GM23338 (cell line): ENCODE measurements at regions not wholly inside any gene's neighbourhood (a gene's known extent, or its start where the extent isn't known, plus 50 kb on each side); places are given as distances from the start of the nearest gene placed in this dataset.

Experiments
- ATAC-seq: fragments of 200-7000 bp; cut with Tn5 transposase; 3 replicates; pipeline ENCODE4 v1.9.1; 2020
- DNase-seq: peaks from one replicate; pipeline ENCODE4 v3.0.0-alpha.2; 2015; ENCODE audit warnings: low spot score
- H2AFZ ChIP-seq: fragments of 200-600 bp; sonication (generic); 2 replicates; pipeline ENCODE4 v1.8.0; 2016; ENCODE audit warnings: antibody characterized with exemption, mild to moderate bottlenecking, moderate library complexity
- H3F3A ChIP-seq: fragments of 200-600 bp; sonication (generic); replicated peaks from 2 replicates; pipeline ENCODE4 v1.8.0; 2017; ENCODE audit warnings: antibody characterized with exemption, mixed run types, low read depth
- H3K27ac ChIP-seq: fragments of 200-600 bp; sonication (generic); 2 replicates; pipeline ENCODE4 v1.6.1; 2016; ENCODE audit warnings: low read depth
- H3K27me3 ChIP-seq: fragments of 200-600 bp; sonication (generic); 2 replicates; pipeline ENCODE4 v1.8.0; 2016; ENCODE audit warnings: mild to moderate bottlenecking, mixed run types, moderate library complexity; ENCODE audit not compliant: insufficient read depth
- H3K36me3 ChIP-seq: fragments of 200-600 bp; sonication (generic); 2 replicates; pipeline ENCODE4 v1.8.0; 2016; ENCODE audit warnings: mild to moderate bottlenecking; ENCODE audit not compliant: insufficient read depth
- H3K4me1 ChIP-seq: fragments of 200-600 bp; sonication (generic); 2 replicates; pipeline ENCODE4 v1.8.0; 2016; ENCODE audit warnings: mild to moderate bottlenecking, moderate library complexity; ENCODE audit not compliant: insufficient read depth
- H3K4me2 ChIP-seq: fragments of 200-600 bp; sonication (generic); 2 replicates; pipeline ENCODE4 v1.7.1; 2017; ENCODE audit warnings: mixed run types
- H3K4me3 ChIP-seq: fragments of 200-600 bp; sonication (generic); 2 replicates; pipeline ENCODE4 v1.6.1; 2016; ENCODE audit warnings: mixed run types
- H3K79me2 ChIP-seq: fragments of 200-600 bp; sonication (generic); replicated peaks from 2 replicates; pipeline ENCODE4 v1.8.0; 2017; ENCODE audit warnings: mild to moderate bottlenecking; ENCODE audit not compliant: insufficient read depth
- H3K9me2 ChIP-seq: fragments of 200-600 bp; sonication (generic); 2 replicates; pipeline ENCODE4 v1.8.0; 2017; ENCODE audit not compliant: insufficient read depth
- H4K20me1 ChIP-seq: fragments of 200-600 bp; sonication (generic); replicated peaks from 2 replicates; pipeline ENCODE4 v1.8.0; 2017; ENCODE audit warnings: mild to moderate bottlenecking; ENCODE audit not compliant: insufficient read depth
- H3K27ac Mint-ChIP-seq: 2 replicates; pipeline ENCODE4 v1.8.0; 2020; ENCODE audit warnings: inconsistent platforms, mild to moderate bottlenecking, moderate library complexity, mixed read lengths
- H3K27me3 Mint-ChIP-seq: 3 replicates; pipeline ENCODE4 v1.8.0; 2022; ENCODE audit warnings: low read depth, mild to moderate bottlenecking, moderate library complexity, mixed read lengths, inconsistent platforms; ENCODE audit not compliant: insufficient read depth, poor library complexity
- H3K36me3 Mint-ChIP-seq: 3 replicates; pipeline ENCODE4 v1.8.0; 2021; ENCODE audit warnings: low read depth, mild to moderate bottlenecking, inconsistent platforms, moderate library complexity, mixed read lengths
- H3K4me1 Mint-ChIP-seq: 3 replicates; pipeline ENCODE4 v1.8.0; 2020; ENCODE audit warnings: mild to moderate bottlenecking, inconsistent platforms, mixed read lengths
- H3K4me3 Mint-ChIP-seq: 3 replicates; pipeline ENCODE4 v1.8.0; 2021; ENCODE audit warnings: moderate library complexity, mild to moderate bottlenecking, inconsistent platforms, mixed read lengths
- H3K9me3 Mint-ChIP-seq: 3 replicates; pipeline ENCODE4 v1.8.0; 2020; ENCODE audit warnings: moderate library complexity, mild to moderate bottlenecking, inconsistent platforms, mixed read lengths
- CREB1 ChIP-seq: fragments of 250-450 bp; sonication (Bioruptor Pico); IDR thresholded peaks from 2 replicates; pipeline ENCODE4 v1.5.0; 2020; ENCODE audit warnings: low read depth, mild to moderate bottlenecking, moderate library complexity
- EZH2 ChIP-seq: fragments of 200-600 bp; sonication (generic); IDR thresholded peaks from one replicate; pipeline ENCODE4 v1.8.0; 2017; ENCODE audit warnings: antibody characterized with exemption, mild to moderate bottlenecking, low read depth; ENCODE audit not compliant: unreplicated experiment
- EZH2phosphoT487 ChIP-seq: fragments of 200-600 bp; sonication (generic); IDR thresholded peaks from one replicate; pipeline ENCODE4 v1.8.1; 2018; ENCODE audit warnings: antibody characterized with exemption; ENCODE audit not compliant: unreplicated experiment
- JUNB ChIP-seq: IDR thresholded peaks from one replicate; pipeline ENCODE4 v1.6.1; 2016; ENCODE audit warnings: antibody characterized with exemption; ENCODE audit not compliant: unreplicated experiment
- NANOG ChIP-seq: IDR thresholded peaks from 2 replicates; pipeline ENCODE4 v1.6.1; 2016; ENCODE audit warnings: antibody characterized with exemption, borderline replicate concordance
- POLR2AphosphoS5 ChIP-seq: IDR thresholded peaks from 2 replicates; pipeline ENCODE4 v1.6.1; 2016; ENCODE audit warnings: antibody characterized with exemption, low read depth
- STAT1 ChIP-seq: IDR thresholded peaks from one replicate; pipeline ENCODE4 v1.6.1; 2016; ENCODE audit warnings: antibody characterized with exemption; ENCODE audit not compliant: unreplicated experiment
- ZNF114 ChIP-seq: fragments of 250-450 bp; sonication (Bioruptor Pico); IDR thresholded peaks from 2 replicates; pipeline ENCODE4 v1.5.0; 2020; ENCODE audit warnings: mild to moderate bottlenecking, moderate library complexity
- ZNF331 ChIP-seq: fragments of 250-450 bp; sonication (Bioruptor Pico); IDR thresholded peaks from 2 replicates; pipeline ENCODE4 v1.5.0; 2020; ENCODE audit warnings: low read depth, mild to moderate bottlenecking, moderate library complexity
- TF ChIP-seq, protein P1 (sequence below): fragments of 250-450 bp; sonication (Bioruptor Pico); IDR thresholded peaks from 2 replicates; pipeline ENCODE4 v1.5.0; 2020; ENCODE audit warnings: mild to moderate bottlenecking, moderate library complexity
- TF ChIP-seq, protein P2 (sequence below), 2 experiments: fragments of 200-600 bp in 1 of 2; sonication (generic) in 1 of 2; conservative IDR thresholded peaks; 2 replicates each; pipeline versions ENCODE4 v1.5.1 to v1.6.1; 2016 to 2017; ENCODE audit warnings: antibody characterized with exemption in 2 of 2, low read depth in 2 of 2, mild to moderate bottlenecking in 2 of 2, moderate library complexity in 1 of 2
- TF ChIP-seq, protein P3 (sequence below): IDR thresholded peaks from 2 replicates; pipeline ENCODE4 v1.6.1; 2016; ENCODE audit warnings: antibody characterized with exemption
- TF ChIP-seq, protein P4 (sequence below): IDR thresholded peaks from one replicate; pipeline ENCODE4 v1.6.1; 2018; ENCODE audit warnings: antibody characterized with exemption; ENCODE audit not compliant: unreplicated experiment

DNA sequence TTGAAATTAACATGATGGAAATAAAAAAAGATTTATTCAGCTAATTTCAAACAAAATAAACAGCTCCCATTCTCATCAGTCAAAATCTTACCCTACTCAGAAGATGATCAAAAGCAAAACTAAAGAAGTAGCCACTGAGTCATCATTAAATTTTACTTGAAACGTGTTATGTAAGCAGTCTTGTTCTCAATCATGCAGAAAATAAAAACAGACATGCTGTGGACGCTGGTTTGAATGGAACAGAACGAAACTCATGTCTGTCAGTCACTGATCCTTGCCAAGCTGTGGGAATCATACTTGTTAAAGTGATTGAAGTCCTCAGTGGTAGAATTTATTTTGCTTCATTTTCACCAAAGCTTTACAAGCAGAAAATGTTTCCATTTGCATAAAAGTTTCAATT lies 77.2 kb upstream of the TLR3 start:
- no peak overlapping the region for H3K4me3 ChIP-seq

More for the DNA sequence above, 77.2 kb upstream of the TLR3 start:
- no peaks in the 10 kb centered on the region for H3K79me2 ChIP-seq
- H3K27me3 Mint-ChIP-seq: no peaks in the 10 kb centered on the region
- H3K36me3 Mint-ChIP-seq: peaks cover 15% of the 10 kb centered on the region; the same call in 2 of the 3 replicates
- H3K9me3 Mint-ChIP-seq: peaks cover 18% of the 10 kb centered on the region
- H3K4me1 Mint-ChIP-seq: peaks cover 9% of the 10 kb centered on the region
- no peak overlapping the region for H2AFZ ChIP-seq
- H3K9me2 ChIP-seq: no peaks in the 10 kb centered on the region
- TF ChIP-seq, protein P1, sequence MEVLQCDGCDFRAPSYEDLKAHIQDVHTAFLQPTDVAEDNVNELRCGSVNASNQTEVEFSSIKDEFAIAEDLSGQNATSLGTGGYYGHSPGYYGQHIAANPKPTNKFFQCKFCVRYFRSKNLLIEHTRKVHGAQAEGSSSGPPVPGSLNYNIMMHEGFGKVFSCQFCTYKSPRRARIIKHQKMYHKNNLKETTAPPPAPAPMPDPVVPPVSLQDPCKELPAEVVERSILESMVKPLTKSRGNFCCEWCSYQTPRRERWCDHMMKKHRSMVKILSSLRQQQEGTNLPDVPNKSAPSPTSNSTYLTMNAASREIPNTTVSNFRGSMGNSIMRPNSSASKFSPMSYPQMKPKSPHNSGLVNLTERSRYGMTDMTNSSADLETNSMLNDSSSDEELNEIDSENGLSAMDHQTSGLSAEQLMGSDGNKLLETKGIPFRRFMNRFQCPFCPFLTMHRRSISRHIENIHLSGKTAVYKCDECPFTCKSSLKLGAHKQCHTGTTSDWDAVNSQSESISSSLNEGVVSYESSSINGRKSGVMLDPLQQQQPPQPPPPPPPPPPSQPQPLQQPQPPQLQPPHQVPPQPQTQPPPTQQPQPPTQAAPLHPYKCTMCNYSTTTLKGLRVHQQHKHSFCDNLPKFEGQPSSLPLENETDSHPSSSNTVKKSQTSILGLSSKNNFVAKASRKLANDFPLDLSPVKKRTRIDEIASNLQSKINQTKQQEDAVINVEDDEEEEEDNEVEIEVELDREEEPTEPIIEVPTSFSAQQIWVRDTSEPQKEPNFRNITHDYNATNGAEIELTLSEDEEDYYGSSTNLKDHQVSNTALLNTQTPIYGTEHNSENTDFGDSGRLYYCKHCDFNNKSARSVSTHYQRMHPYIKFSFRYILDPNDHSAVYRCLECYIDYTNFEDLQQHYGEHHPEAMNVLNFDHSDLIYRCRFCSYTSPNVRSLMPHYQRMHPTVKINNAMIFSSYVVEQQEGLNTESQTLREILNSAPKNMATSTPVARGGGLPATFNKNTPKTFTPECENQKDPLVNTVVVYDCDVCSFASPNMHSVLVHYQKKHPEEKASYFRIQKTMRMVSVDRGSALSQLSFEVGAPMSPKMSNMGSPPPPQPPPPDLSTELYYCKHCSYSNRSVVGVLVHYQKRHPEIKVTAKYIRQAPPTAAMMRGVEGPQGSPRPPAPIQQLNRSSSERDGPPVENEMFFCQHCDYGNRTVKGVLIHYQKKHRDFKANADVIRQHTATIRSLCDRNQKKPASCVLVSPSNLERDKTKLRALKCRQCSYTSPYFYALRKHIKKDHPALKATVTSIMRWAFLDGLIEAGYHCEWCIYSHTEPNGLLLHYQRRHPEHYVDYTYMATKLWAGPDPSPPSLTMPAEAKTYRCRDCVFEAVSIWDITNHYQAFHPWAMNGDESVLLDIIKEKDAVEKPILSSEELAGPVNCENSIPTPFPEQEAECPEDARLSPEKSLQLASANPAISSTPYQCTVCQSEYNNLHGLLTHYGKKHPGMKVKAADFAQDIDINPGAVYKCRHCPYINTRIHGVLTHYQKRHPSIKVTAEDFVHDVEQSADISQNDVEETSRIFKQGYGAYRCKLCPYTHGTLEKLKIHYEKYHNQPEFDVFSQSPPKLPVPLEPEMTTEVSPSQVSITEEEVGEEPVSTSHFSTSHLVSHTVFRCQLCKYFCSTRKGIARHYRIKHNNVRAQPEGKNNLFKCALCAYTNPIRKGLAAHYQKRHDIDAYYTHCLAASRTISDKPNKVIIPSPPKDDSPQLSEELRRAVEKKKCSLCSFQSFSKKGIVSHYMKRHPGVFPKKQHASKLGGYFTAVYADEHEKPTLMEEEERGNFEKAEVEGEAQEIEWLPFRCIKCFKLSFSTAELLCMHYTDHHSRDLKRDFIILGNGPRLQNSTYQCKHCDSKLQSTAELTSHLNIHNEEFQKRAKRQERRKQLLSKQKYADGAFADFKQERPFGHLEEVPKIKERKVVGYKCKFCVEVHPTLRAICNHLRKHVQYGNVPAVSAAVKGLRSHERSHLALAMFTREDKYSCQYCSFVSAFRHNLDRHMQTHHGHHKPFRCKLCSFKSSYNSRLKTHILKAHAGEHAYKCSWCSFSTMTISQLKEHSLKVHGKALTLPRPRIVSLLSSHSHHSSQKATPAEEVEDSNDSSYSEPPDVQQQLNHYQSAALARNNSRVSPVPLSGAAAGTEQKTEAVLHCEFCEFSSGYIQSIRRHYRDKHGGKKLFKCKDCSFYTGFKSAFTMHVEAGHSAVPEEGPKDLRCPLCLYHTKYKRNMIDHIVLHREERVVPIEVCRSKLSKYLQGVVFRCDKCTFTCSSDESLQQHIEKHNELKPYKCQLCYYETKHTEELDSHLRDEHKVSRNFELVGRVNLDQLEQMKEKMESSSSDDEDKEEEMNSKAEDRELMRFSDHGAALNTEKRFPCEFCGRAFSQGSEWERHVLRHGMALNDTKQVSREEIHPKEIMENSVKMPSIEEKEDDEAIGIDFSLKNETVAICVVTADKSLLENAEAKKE (CRISPR knock-in tag): no peak
- TF ChIP-seq EZH2: no peak
- no peak for TF ChIP-seq ZNF331 (CRISPR knock-in tag)
- no peak for TF ChIP-seq ZNF114 (CRISPR knock-in tag)
- no peak for TF ChIP-seq JUNB
- no peak for TF ChIP-seq EZH2phosphoT487
- no peak for TF ChIP-seq NANOG
- TF ChIP-seq STAT1: no peak
- TF ChIP-seq, protein P2, sequence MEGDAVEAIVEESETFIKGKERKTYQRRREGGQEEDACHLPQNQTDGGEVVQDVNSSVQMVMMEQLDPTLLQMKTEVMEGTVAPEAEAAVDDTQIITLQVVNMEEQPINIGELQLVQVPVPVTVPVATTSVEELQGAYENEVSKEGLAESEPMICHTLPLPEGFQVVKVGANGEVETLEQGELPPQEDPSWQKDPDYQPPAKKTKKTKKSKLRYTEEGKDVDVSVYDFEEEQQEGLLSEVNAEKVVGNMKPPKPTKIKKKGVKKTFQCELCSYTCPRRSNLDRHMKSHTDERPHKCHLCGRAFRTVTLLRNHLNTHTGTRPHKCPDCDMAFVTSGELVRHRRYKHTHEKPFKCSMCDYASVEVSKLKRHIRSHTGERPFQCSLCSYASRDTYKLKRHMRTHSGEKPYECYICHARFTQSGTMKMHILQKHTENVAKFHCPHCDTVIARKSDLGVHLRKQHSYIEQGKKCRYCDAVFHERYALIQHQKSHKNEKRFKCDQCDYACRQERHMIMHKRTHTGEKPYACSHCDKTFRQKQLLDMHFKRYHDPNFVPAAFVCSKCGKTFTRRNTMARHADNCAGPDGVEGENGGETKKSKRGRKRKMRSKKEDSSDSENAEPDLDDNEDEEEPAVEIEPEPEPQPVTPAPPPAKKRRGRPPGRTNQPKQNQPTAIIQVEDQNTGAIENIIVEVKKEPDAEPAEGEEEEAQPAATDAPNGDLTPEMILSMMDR (conservative IDR thresholded peaks at IDR 0.05; ENCODE audit: low read depth in 2 of 2): no peak
- no peak for TF ChIP-seq POLR2AphosphoS5
- TF ChIP-seq, protein P3, sequence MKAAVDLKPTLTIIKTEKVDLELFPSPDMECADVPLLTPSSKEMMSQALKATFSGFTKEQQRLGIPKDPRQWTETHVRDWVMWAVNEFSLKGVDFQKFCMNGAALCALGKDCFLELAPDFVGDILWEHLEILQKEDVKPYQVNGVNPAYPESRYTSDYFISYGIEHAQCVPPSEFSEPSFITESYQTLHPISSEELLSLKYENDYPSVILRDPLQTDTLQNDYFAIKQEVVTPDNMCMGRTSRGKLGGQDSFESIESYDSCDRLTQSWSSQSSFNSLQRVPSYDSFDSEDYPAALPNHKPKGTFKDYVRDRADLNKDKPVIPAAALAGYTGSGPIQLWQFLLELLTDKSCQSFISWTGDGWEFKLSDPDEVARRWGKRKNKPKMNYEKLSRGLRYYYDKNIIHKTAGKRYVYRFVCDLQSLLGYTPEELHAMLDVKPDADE: no peak
- no peak for TF ChIP-seq CREB1
- TF ChIP-seq, protein P4, sequence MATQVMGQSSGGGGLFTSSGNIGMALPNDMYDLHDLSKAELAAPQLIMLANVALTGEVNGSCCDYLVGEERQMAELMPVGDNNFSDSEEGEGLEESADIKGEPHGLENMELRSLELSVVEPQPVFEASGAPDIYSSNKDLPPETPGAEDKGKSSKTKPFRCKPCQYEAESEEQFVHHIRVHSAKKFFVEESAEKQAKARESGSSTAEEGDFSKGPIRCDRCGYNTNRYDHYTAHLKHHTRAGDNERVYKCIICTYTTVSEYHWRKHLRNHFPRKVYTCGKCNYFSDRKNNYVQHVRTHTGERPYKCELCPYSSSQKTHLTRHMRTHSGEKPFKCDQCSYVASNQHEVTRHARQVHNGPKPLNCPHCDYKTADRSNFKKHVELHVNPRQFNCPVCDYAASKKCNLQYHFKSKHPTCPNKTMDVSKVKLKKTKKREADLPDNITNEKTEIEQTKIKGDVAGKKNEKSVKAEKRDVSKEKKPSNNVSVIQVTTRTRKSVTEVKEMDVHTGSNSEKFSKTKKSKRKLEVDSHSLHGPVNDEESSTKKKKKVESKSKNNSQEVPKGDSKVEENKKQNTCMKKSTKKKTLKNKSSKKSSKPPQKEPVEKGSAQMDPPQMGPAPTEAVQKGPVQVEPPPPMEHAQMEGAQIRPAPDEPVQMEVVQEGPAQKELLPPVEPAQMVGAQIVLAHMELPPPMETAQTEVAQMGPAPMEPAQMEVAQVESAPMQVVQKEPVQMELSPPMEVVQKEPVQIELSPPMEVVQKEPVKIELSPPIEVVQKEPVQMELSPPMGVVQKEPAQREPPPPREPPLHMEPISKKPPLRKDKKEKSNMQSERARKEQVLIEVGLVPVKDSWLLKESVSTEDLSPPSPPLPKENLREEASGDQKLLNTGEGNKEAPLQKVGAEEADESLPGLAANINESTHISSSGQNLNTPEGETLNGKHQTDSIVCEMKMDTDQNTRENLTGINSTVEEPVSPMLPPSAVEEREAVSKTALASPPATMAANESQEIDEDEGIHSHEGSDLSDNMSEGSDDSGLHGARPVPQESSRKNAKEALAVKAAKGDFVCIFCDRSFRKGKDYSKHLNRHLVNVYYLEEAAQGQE: no peak
- no peaks in the 10 kb centered on the region; the same call in 1 of the 2 replicates for H3K36me3 ChIP-seq
- no peak overlapping the region for H3K27ac Mint-ChIP-seq
- H3K27ac ChIP-seq: no peak overlapping the region
- no peaks in the 10 kb centered on the region for H4K20me1 ChIP-seq
- H3F3A ChIP-seq: no peaks in the 10 kb centered on the region
- no peaks in the 10 kb centered on the region for H3K27me3 ChIP-seq
- H3K4me3 Mint-ChIP-seq: no peak overlapping the region
- H3K4me1 ChIP-seq: no peaks in the 10 kb centered on the region; the same call in 1 of the 2 replicates
- no peak overlapping the region for H3K4me2 ChIP-seq
- ATAC-seq (no peak), DNase-seq (no peak)
